ENCODE measurements at regions not wholly inside any gene's neighbourhood (a gene's known extent, or its start where the extent isn't known, plus 50 kb on each side); places are given as distances from the start of the nearest gene placed in this dataset.

DNA sequence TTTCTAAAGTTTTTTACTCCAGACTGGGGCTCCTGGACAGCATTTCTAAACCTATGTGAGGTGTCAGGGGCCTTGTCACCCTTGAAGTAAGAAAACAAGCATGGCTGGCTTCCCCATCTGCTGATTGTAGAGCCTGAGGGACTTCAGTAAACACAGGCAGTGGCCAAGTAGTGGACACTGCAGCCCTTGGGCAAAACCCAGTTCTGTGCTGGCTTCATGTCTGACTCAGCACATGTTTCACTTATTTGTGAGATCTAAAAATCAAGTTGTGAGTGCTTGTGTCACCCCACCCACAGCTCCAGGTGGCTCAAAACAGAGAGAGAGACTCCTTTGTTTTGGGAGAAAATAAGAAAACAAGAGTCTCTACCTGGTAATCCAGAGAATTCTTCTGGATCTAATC lies 660.3 kb upstream of the VRK2 start:
- TF ChIP-seq, protein P1, sequence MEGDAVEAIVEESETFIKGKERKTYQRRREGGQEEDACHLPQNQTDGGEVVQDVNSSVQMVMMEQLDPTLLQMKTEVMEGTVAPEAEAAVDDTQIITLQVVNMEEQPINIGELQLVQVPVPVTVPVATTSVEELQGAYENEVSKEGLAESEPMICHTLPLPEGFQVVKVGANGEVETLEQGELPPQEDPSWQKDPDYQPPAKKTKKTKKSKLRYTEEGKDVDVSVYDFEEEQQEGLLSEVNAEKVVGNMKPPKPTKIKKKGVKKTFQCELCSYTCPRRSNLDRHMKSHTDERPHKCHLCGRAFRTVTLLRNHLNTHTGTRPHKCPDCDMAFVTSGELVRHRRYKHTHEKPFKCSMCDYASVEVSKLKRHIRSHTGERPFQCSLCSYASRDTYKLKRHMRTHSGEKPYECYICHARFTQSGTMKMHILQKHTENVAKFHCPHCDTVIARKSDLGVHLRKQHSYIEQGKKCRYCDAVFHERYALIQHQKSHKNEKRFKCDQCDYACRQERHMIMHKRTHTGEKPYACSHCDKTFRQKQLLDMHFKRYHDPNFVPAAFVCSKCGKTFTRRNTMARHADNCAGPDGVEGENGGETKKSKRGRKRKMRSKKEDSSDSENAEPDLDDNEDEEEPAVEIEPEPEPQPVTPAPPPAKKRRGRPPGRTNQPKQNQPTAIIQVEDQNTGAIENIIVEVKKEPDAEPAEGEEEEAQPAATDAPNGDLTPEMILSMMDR (IDR thresholded peaks at IDR 0.05; ENCODE audit: low read length, missing control alignments) = no peak
- no peak for DNase-seq (ENCODE audit: low read depth)

GRCh38 chr2:57396355-57397098 lies 650.1 kb upstream of the VRK2 start:
- no peak for DNase-seq (ENCODE audit: low read depth)
- no peak overlapping the region for H3K4me3 ChIP-seq (replicated peaks; ENCODE audit: low read depth, low read length)
- TF ChIP-seq, protein P1 (IDR thresholded peaks at IDR 0.05; ENCODE audit: low read length, missing control alignments) = no peak

More for the DNA sequence above, 660.3 kb upstream of the VRK2 start:
- no peak overlapping the region for H3K4me3 ChIP-seq (replicated peaks; ENCODE audit: low read depth, low read length)

GRCh38 chr2:57397550-57398360 lies 648.9 kb upstream of the VRK2 start:
- TF ChIP-seq, protein P1 (IDR thresholded peaks at IDR 0.05; ENCODE audit: low read length, missing control alignments) = no peak
- no peak overlapping the region for H3K4me3 ChIP-seq (replicated peaks; ENCODE audit: low read depth, low read length)
- no peak for DNase-seq (ENCODE audit: low read depth)

DNA sequence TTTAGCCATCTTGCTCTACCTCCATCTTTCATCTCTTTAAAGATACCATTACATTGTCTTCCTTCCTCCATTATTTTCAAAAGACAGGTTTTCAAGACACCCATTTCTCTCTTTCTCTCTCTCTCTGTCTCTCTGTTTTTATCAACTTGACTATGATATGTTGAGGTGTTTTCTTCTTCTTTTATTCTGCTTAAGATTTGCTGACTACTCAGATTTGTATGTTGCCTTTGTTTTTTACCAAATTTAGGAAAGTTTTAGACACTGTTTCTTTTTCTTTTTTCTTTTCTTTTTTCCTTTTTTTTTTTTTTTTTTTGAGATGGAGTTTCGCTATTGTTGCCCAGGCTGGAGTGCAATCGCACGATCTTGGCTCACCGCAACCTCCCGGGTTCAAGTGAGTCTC lies 647.5 kb upstream of the VRK2 start:
- DNase-seq (ENCODE audit: low read depth) = no peak
- H3K4me3 ChIP-seq (replicated peaks; ENCODE audit: low read depth, low read length) = no peak overlapping the region
- TF ChIP-seq, protein P1 (IDR thresholded peaks at IDR 0.05; ENCODE audit: low read length, missing control alignments) = no peak

DNA sequence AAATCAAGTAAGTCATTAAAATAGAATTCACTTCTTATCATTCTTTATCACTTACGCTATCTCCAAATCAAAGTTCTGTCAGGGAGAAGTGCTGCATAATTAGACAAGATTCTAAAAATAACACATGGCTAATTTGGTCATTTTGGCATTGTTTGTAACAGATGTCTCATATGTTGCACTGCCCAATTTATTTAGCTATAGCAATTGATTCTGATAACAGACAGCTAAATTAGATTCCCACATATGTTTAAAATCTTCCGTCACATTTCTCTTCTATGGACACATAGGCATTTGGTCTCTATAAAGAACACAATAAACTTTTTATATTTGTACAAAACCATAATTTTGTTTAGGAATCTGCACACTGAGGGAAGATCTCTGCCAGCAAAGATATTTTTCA lies 644.5 kb upstream of the VRK2 start:
- H3K4me3 ChIP-seq (replicated peaks; ENCODE audit: low read depth, low read length) = no peak overlapping the region
- no peak for DNase-seq (ENCODE audit: low read depth)
- TF ChIP-seq, protein P1 (IDR thresholded peaks at IDR 0.05; ENCODE audit: low read length, missing control alignments) = no peak

- DNase-seq (ENCODE audit: low read depth) = no peak
- TF ChIP-seq, protein P1 (IDR thresholded peaks at IDR 0.05; ENCODE audit: low read length, missing control alignments) = no peak
- no peak overlapping the region for H3K4me3 ChIP-seq (replicated peaks; ENCODE audit: low read depth, low read length)
Observed at GRCh38 chr2:57402755-57403154, 643.9 kb upstream of the VRK2 start.

All from fibroblast of pulmonary artery (primary cell).